MM.1S (cell line): ENCODE measurements at regions not wholly inside any gene's neighbourhood (a gene's known extent, or its start where the extent isn't known, plus 50 kb on each side); places are given as distances from the start of the nearest gene placed in this dataset.

Source experiments
- EZH2 ChIP-seq: fragments of 300-600 bp; sonication (generic); optimal IDR thresholded peaks from 2 replicates; pipeline ENCODE3; 2017; ENCODE audit warnings: low read depth, mild to moderate bottlenecking, antibody characterized with exemption, low read length, mixed read lengths
- EZH2phosphoT487 ChIP-seq: fragments of 300-600 bp; sonication (generic); IDR thresholded peaks from 2 replicates; pipeline ENCODE4 v1.6.1; 2018; ENCODE audit warnings: antibody characterized with exemption, low read length
- TF ChIP-seq, protein P1 (sequence below): fragments of 300-600 bp; sonication (generic); IDR thresholded peaks from 2 replicates; pipeline ENCODE4 v1.5.1; 2016; ENCODE audit warnings: antibody characterized with exemption, low read length, mixed read lengths

DNA sequence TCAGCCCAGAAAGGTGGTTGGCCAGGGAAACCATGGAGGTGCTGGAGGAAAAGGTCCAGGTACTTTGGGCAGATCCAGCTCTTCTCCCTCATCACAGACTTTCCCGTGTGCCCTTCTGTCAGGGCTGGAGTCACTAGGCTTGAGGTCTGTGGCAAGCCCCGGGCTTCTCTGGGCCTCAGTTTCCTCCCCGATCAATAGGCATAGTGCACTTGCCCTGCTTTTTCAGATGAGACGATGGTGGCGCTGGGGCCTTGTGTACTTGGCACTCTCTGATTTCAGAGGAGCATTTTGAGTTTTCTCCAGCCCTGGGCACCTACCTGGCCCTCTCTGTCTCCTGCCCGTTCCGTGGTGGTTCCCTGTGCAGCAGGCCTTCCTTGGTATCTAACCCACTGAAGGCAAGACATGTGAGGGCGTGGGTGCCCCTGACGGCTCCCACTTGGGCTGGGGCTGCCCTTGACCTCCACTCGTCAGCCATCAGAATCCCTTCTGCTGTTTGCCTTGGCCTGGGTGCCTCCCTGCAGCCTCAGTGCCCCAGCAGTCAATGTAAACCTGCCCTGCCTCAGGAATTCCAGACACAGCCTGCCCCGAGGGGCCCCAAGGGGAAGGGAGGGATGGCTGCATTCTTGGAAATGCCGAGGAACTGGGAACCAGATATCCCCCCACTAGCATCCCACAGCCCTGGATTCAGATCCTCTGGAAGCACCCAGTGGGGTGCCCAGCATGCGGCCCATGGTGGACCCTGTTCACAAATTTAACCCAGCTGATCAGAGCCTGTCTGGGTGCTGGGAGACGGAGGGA, 66.3 kb upstream of the COL5A1 start:
- TF ChIP-seq, protein P1, sequence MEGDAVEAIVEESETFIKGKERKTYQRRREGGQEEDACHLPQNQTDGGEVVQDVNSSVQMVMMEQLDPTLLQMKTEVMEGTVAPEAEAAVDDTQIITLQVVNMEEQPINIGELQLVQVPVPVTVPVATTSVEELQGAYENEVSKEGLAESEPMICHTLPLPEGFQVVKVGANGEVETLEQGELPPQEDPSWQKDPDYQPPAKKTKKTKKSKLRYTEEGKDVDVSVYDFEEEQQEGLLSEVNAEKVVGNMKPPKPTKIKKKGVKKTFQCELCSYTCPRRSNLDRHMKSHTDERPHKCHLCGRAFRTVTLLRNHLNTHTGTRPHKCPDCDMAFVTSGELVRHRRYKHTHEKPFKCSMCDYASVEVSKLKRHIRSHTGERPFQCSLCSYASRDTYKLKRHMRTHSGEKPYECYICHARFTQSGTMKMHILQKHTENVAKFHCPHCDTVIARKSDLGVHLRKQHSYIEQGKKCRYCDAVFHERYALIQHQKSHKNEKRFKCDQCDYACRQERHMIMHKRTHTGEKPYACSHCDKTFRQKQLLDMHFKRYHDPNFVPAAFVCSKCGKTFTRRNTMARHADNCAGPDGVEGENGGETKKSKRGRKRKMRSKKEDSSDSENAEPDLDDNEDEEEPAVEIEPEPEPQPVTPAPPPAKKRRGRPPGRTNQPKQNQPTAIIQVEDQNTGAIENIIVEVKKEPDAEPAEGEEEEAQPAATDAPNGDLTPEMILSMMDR = no peak
- TF ChIP-seq EZH2 (no peak), EZH2phosphoT487 (no peak)
